ENCODE measurements at regions not wholly inside any gene's neighbourhood (a gene's known extent, or its start where the extent isn't known, plus 50 kb on each side); places are given as distances from the start of the nearest gene placed in this dataset.

DNA sequence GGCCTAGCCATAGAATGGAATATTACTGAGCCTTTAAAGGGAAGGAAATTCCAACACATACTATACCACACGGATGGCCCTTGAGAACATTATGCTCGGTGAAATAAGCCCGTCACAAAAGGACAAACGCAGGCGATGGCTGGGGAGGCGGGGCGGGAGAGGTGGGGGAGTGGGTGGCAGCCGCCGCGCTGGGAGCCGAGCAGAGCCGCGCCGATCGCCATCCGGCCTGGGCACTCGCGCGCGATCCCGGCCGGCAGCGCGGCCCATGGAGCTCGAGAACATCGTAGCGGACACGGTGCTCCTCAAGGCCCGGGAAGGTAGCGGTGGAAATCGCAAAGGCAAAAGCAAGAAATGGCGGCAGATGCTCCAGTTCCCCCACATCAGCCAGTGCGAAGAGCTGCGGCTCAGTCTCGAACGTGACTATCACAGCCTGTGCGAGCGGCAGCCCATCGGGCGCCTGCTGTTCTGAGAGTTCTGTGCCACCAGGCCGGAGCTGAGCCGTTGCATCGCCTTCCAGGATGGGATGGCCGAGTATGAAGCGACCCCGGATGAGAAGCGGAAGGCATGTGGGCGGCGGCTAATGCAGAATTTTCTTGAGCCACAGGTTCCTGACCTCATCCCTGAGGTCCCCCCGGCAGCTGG, 140.1 kb downstream of the ZDHHC20 start:
- no peak for DNase-seq (ENCODE audit: low read depth)

DNA sequence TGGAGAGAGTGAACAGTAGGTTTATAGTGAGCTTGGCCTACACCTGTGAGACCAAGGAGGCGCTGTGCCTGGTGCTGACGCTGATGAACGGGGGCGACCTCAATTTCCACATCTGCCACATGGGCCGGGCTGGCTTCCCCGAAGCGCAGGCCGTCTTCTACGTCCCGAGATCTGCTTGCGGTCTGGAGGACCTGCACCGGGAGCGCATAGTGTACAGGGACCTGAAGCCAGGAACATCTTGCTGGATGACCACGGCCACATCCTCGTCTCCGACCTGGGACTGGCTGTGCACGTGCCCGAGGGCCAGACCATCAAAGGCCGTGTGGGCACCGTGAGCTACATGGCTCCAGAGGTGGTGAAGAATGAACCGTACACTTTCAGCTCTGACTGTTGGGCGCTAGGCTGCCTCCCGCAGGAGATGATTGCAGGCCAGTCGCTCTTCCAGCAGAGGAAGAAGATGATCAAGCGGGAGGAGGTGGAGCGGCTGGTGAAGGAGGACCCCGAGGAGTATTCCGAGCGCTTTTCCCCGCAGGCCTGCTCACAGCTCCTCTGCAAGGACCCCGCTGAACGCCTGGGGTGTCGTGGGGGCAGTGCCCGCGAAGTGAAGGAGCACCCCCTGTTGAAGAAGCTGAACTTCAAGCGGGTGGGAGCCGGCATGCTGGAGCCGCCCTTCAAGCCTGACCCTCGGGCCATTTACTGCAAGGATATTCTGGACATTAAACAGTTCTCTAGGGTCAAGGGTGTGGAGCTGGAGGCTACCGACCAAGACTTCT, 139.0 kb downstream of the ZDHHC20 start:
- DNase-seq (ENCODE audit: low read depth): no peak

DNA sequence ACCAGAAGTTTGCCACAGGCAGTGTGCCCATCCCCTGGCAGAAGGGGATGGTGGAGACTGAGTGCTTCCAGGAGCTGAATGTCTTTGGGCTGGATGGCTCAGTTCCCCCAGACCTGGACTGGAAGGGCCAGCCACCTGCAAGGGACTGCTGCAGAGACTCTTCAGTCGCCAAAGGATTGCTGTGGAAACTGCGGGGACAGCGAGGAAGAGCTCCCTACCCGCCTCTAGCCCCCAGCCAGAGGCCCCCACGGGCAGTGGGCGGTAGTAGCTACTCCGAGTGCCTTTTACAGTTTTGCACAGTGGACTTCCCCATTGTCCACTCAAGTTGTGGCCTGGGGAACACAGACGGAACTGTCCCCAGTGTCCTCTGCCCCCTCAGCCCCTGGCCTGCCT, 138.5 kb downstream of the ZDHHC20 start:
- no peak for DNase-seq (ENCODE audit: low read depth)

DNA sequence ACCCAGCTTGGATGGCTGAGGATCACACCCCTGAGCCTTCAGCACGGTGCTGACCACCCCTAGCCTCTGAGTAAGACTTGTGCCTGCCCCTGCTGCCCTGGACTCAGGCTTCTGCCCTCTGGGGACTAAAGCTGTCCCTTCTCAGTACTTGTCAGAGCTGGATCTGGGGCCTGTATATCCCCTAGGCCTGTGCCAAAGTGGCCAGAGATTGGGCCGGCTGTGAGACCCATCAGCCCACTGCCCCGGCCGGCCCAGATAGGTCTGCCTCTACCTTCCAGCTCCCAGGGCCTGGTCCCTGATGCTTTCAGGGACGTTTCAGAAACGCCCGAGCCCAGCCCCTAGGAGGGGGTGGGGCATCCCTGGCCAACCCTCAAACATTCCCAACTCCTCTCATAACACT, 137.8 kb downstream of the ZDHHC20 start:
- DNase-seq (ENCODE audit: low read depth): no peak

DNA sequence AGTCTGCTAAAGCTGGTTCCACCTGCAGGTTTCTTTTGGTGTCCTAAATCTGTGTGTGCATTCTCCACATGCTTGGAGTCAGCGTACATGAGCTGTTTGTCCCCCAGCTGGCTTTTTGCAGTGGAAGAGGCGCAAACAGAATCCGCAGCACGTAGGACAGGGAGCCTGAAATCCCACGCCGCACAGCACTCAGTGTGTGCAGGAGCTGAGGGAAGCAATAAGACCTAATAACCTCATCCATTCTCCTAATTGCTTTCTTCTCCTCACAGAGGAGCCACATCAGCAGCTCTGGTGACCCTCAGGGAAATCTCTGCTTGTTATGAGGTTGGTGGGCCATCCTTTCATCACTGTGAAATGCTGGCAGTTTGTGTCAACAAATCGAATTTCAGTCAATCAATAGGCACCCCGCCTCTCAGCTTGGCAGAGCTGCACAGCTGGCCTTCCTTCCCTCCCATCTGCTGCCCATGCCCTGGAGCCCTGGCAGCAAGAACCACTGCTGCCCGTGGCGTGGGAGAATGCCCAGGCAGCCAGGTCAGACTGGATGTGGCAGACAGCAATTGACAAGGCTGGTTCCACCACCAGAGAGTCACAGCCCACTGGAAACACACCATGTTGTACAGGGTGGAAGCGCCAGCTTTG, 136.7 kb downstream of the ZDHHC20 start:
- DNase-seq (ENCODE audit: low read depth): no peak
